ENCODE measurements at regions not wholly inside any gene's neighbourhood (a gene's known extent, or its start where the extent isn't known, plus 50 kb on each side); places are given as distances from the start of the nearest gene placed in this dataset.

- TF ChIP-seq, protein P1, sequence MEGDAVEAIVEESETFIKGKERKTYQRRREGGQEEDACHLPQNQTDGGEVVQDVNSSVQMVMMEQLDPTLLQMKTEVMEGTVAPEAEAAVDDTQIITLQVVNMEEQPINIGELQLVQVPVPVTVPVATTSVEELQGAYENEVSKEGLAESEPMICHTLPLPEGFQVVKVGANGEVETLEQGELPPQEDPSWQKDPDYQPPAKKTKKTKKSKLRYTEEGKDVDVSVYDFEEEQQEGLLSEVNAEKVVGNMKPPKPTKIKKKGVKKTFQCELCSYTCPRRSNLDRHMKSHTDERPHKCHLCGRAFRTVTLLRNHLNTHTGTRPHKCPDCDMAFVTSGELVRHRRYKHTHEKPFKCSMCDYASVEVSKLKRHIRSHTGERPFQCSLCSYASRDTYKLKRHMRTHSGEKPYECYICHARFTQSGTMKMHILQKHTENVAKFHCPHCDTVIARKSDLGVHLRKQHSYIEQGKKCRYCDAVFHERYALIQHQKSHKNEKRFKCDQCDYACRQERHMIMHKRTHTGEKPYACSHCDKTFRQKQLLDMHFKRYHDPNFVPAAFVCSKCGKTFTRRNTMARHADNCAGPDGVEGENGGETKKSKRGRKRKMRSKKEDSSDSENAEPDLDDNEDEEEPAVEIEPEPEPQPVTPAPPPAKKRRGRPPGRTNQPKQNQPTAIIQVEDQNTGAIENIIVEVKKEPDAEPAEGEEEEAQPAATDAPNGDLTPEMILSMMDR (IDR thresholded peaks at IDR 0.05): no peak
- TF ChIP-seq EZH2 (IDR thresholded peaks at IDR 0.05) (no peak), EZH2phosphoT487 (IDR thresholded peaks at IDR 0.05) (no peak)
Observed at GRCh38 chr13:72160977-72161376, 294.0 kb upstream of the DACH1 start.
